ENCODE measurements at regions not wholly inside any gene's neighbourhood (a gene's known extent, or its start where the extent isn't known, plus 50 kb on each side); places are given as distances from the start of the nearest gene placed in this dataset.
"Not testable (repeated sequence)": the region's sequence is repeated elsewhere in the genome, so short reads cannot be mapped to it uniquely, and the experiment has no call there.

DNA sequence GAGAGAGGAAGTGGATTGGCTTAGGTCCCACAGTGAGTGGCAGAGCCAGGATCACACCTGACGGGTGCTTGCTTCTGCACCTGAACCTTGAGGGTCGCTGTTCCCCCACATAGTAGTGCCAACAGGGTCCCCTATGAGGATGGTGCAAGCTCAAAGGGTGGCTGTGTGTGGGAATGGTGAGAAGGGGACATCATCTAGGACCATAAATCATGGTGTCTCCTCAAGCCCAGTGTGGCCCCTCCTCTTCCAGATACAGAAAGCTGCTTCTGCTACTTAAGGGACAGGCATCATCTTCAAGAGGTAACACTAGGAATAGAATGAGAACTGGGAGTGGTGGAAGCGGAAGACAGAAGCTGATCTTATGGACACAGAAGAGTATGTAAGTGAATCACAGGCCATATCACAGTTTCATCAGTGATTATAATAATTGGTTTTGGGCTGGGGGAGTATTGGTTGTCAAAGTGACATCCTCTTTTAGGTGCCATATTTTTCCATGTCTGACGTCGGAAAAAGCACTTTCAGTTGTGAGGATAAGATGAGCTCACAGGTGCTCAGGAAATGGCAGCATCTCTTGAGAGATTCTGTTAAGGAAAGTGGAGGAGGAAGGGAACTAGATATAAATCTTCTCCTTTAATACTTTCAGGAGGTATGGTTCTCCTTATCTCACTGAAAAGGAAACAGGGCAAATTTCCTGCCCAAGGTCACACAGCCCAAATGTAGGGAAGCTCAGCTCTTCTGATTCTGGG, 83.2 kb upstream of the HNF1B start:
- no peak for DNase-seq

- DNase-seq: no peak
These were observed 81.9 kb upstream of the HNF1B start for GRCh38 chr17:37826497-37827430.

DNA sequence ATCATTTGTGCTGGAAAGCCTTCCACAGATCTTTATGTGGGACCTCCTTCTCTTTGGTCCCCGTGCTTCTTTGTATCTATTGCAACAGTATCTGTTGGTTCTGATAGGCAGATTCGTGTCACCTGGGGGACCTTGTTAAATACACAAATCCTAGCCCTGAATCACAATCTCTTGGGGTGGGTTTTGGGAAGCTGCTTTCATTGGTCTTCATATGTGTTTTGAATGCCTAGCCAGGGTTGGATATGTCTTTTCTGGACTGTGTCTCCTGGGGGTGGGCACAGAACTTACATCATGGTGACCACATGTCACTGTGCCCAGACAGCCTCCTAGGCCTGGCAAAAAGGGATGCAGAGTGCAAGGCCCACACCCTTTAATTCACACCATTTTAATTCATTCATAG, 81.0 kb upstream of the HNF1B start:
- DNase-seq: no peak

DNA sequence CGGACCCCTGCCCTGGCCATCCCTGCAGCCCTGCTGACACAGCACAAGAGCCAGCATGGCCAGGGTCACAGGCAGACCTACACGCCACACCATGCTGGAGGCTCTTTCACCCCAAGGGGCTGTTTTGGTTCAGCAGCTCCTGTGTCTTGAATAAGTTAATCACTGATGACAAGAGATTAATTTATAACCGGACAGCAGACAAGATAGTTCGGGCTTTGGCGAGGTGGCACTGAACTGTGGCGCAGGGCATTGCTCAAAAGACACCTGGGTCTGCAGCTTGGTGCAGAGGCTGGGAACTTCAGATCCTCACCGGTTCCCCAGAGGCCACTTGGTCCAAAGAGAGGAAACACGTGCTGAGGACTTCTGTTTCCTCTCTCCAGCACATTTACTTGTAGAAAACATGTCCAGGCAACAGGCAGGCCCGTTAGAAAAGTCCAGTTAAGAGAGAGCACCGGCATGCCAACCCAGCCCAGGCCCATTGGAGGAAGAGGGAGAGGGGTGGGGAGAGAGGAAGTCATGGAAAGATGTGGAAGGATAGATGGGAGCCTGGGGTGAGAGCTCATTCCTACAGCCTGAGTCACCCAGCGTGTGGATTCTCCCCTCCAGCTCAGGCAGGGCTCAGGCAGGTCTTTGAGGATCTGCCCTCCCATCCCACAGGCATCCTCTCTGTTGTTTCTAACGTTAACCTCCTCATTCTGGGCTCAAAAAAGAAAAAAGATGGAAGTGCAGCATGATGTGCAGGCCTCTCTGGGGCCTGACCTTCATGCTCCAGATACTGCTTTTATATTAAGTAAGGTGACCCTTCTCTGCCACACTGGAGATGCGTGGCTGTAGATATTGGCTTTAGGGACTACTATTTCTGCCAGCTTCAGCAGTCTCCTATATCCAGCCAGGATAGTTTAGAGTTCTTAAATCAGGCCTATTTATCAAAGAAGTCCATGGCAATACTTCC, 80.0 kb upstream of the HNF1B start:
- DNase-seq: peak; percentile 43 to 80

- DNase-seq: no peak
These were observed 79.1 kb upstream of the HNF1B start for GRCh38 chr17:37823996-37824395.

- DNase-seq: no peak
These were observed 76.3 kb upstream of the HNF1B start for GRCh38 chr17:37820995-37821713.

- DNase-seq: no peak
These were observed 75.6 kb upstream of the HNF1B start for GRCh38 chr17:37820313-37820994.

GRCh38 chr17:37818689-37819088, 73.8 kb upstream of the HNF1B start:
- DNase-seq: peak in 1 of 2 experiments; percentile 14

- no peak for DNase-seq
These were observed 72.1 kb upstream of the HNF1B start for GRCh38 chr17:37816950-37817349.

GRCh38 chr17:37815536-37815935, 70.7 kb upstream of the HNF1B start:
- DNase-seq: no peak

- DNase-seq: peak; percentile 62 to 84
These were observed 68.9 kb upstream of the HNF1B start for GRCh38 chr17:37813751-37814150.

DNA sequence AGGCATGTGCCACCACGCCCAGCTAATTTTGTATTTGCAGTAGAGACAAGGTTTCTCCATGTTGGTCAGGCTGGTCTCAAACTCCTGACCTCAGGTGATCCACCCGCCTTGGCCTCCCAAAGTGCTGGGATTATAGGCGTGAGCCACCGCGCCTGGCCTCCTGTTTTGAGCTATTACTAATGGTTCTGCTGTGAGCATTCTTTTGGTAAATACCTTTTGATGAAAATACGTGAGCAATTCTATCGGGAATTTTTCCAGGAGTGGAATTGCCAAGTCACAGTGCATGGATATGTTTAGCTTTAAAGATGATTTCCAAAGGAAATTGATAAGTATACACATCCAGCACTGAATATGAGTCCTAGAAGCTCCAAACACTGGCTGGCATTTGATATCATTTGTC, 64.0 kb upstream of the HNF1B start:
- DNase-seq: not testable (repeated sequence)

DNA sequence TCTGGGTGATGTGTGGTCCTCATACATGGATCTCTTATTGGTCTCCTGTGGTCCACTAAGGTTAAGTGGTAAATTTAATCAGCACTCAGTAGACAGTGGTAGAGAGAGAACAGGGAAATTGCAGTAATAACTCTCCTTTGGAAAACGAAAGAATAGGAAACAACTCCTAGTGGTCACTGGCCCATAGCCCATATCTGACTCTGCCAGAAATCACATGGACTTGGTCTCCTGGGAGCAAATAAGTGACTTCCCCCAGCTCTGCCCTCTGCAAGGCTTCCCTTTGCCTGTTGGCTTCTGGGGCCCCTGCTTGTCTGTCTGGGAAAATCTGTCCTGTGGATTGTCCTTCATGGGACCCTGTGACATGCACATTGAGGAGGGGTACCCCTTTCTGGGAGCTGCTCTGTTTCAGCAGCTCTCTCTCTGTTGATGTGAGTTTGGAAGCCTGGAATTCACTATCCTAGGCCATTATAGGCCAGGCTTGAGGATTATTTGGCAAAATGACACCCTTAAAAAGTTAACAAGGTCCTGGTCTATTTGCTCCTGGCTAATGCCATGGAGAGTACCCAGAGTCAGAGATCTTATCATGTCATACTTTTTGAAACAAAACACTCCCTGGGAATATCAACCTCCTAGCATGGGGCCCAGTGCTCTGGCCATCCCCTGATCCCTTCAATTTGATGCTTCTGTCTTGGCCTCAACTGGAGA, 58.0 kb upstream of the HNF1B start:
- DNase-seq: no peak

DNA sequence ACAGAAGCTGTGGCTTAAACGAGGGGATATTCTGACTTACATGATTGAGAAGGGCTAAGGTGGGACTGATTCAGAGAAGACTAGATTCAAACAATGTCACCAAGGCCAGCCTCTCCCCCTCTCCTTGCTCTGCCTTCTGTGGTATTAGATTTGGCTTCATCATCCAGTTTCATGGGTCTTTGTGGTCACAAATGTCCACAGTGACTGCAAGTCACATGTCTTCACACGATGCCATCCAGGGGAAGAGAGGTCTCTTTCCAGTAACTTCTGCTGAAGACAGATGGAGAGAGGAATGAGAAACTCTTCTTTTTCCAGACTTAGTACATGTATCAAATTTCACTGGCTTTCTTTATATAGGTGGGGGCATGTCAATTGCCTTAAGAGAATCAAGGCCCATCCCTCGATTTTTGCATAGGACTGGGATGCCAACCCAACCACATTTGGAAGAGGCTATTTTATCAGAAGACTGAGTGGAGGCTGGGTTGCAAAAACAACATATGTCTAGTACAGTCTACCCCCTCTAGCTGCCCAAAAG, 57.3 kb upstream of the HNF1B start:
- no peak for DNase-seq

GRCh38 chr17:37801171-37801570, 56.3 kb upstream of the HNF1B start:
- DNase-seq: no peak

DNA sequence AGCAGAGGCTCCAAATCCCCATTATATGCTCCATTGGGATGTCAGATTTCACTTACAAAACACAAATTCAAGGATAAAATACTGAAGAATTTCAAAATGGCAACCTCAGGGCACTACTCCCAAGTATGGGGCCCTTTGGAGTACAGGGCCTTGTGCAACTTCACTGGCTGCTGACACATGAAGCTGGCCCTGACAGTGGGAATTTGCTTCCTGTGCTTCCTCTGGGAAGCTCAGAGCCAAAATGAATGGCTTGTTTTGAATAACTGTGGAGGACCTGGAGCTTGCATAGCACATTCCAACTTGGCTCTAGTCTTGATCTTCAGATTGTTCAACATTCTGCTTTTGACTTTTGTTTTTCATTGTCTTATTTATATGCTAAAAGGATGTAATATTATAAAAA, 52.3 kb upstream of the HNF1B start:
- no peak for DNase-seq

DNA sequence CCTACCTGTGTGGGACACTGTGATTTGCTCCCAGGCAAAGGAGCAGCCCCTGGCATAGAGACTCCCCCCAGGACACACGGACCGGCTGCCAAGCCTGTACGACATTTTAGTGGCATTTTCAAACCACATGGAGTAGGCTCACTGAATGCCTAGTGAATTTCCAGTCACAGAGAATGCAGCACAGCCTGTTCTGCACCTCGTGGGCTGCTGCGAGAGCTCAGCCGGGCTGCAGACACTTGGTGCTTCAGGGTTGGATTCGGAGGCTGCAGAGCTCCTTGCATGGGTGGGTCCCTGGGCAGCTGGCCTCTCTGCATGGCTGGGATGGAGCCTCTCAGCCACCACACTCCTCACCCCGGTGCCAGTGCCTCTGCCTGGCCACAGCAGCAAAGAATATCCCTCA, 51.2 kb upstream of the HNF1B start:
- no peak for DNase-seq
